ENCODE measurements at regions not wholly inside any gene's neighbourhood (a gene's known extent, or its start where the extent isn't known, plus 50 kb on each side); places are given as distances from the start of the nearest gene placed in this dataset.

- TF ChIP-seq POLR2A (IDR thresholded peaks at IDR 0.05) (no peak), CTCF (IDR thresholded peaks at IDR 0.05) (no peak), POLR2AphosphoS5 (IDR thresholded peaks at IDR 0.05) (no peak)
Observed at GRCh38 chrX:22594766-22595165, 322.1 kb downstream of the CBLL2 start.
